ENCODE measurements at regions not wholly inside any gene's neighbourhood (a gene's known extent, or its start where the extent isn't known, plus 50 kb on each side); places are given as distances from the start of the nearest gene placed in this dataset.

DNA sequence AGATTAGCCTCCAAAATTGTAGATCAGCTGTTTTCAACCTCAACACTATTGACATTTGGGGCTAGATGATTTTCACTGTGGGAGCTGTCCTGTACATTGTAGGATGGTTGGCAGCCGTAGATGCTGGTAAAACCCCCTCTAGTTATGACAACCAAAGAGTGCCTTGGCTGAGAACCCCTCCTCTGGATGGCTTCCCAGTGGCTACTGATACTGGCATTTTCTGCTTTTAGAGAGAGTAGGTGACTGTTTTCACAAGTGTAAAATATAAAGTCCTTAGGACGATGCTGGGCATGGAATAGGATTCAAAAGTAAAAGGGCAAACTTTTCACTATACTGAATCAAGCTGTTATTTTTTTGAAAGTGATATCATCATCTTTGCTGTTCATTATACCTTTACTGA is 1048.8 kb upstream of the EEF2KMT start:
- no TSS peak for BruUV-seq (replicated peaks)

More for the DNA sequence above, 1048.8 kb upstream of the EEF2KMT start:
- Histone ChIP-seq H2AFZ (replicated peaks; ENCODE audit: low read length, poor library complexity) (no peak overlapping the region), H3K4me3 (ENCODE audit: insufficient read depth, low read depth, low read length) (no peak overlapping the region), H3K14ac (replicated peaks; ENCODE audit: low read depth, low read length) (no peak overlapping the region), H3K9me1 (ENCODE audit: insufficient read depth, low read length) (no peaks in the 10 kb centered on the region), H3K4ac (ENCODE audit: low read depth, low read length) (no peak overlapping the region), H3K27me3 (ENCODE audit: control insufficient read depth, insufficient read depth, low read length) (no peaks in the 10 kb centered on the region), H3K4me1 (ENCODE audit: control insufficient read depth, insufficient read depth, low read length) (no peaks in the 10 kb centered on the region), H3K36me3 (ENCODE audit: control insufficient read depth, insufficient read depth, low read length) (no peaks in the 10 kb centered on the region), H2BK20ac (ENCODE audit: low read depth, low read length) (no peak overlapping the region), H2BK5ac (ENCODE audit: low read depth, low read length, poor library complexity, severe bottlenecking) (no peak overlapping the region), H2AK9ac (replicated peaks; ENCODE audit: low read depth, low read length, poor library complexity) (no peak overlapping the region), H3K18ac (ENCODE audit: low read depth, low read length) (no peak overlapping the region), H3K9me3 (ENCODE audit: control insufficient read depth, insufficient read depth, low read length) (peaks cover 9% of the 10 kb centered on the region), H4K20me1 (ENCODE audit: insufficient read depth, low read length) (no peaks in the 10 kb centered on the region), H4K5ac (ENCODE audit: low read depth, low read length) (no peak overlapping the region), H3K9ac (ENCODE audit: low read depth, low read length) (no peak overlapping the region), H2BK15ac (ENCODE audit: low read depth, low read length) (no peak overlapping the region), H3K56ac (ENCODE audit: extremely low read depth, insufficient read depth, low read length) (no peak overlapping the region), H4K91ac (ENCODE audit: insufficient read depth, low read depth, low read length) (no peak overlapping the region), H3K27ac (ENCODE audit: insufficient read depth, low read length) (no peak overlapping the region), H4K8ac (ENCODE audit: low read depth in 2 of 2, low read length in 2 of 2) (no peak overlapping the region), H3K79me1 (ENCODE audit: low read depth in 1 of 2, low read length in 2 of 2) (no peaks in the 10 kb centered on the region), H3K23ac (ENCODE audit: low read depth, low read length) (no peak overlapping the region), H2AK5ac (ENCODE audit: low read depth, low read length) (no peak overlapping the region), H3K4me2 (ENCODE audit: low read depth, low read length) (no peak overlapping the region), H2BK120ac (ENCODE audit: low read depth, low read length) (no peak overlapping the region)
- intact Hi-C loops (cut with micrococcal nuclease) (no loop called here), dilution Hi-C loops (cut with HindIII; ENCODE audit: low sequenced_read_pairs, unreplicated experiment) (no loop called here), in situ Hi-C loops (cut with MboI; ENCODE audit: low sequenced_read_pairs) (no loop called here)
- no peak for DNase-seq
- POLR2A ChIA-PET (ENCODE audit: unreplicated experiment) = interaction anchor here (0.6 kb wide), 1 partner anchor 846 kb away, joined by 3 read pairs; no protein-coding TSS in a partner anchor
- CTCF ChIA-PET = no interaction called here
- ATAC-seq (ENCODE audit: low read depth) = no peak
- TF ChIP-seq ELK1 (IDR thresholded peaks at IDR 0.05; ENCODE audit: borderline replicate concordance, low read depth, low read length) = no peak
- no peak for TF ChIP-seq CHD1 (IDR thresholded peaks at IDR 0.05; ENCODE audit: low read depth, low read length)
- no peak for TF ChIP-seq MAFK (IDR thresholded peaks at IDR 0.05; ENCODE audit: low read depth, low read length)
- TF ChIP-seq RCOR1 (IDR thresholded peaks at IDR 0.05; ENCODE audit: insufficient replicate concordance, low read length) = no peak
- no peak for TF ChIP-seq FOS (IDR thresholded peaks at IDR 0.05; ENCODE audit: low read depth, low read length)
- TF ChIP-seq NFE2L2 (IDR thresholded peaks at IDR 0.05; ENCODE audit: low read depth, low read length) = no peak
- TF ChIP-seq SMC3 (IDR thresholded peaks at IDR 0.05; ENCODE audit: low read depth, low read length) = no peak
- no peak for TF ChIP-seq RAD21 (IDR thresholded peaks at IDR 0.05; ENCODE audit: low read length)
- TF ChIP-seq MXI1 (IDR thresholded peaks at IDR 0.05; ENCODE audit: borderline replicate concordance, low read depth, low read length) = no peak
- TF ChIP-seq POLR2A (IDR thresholded peaks at IDR 0.05; ENCODE audit: low read depth, low read length) = no peak
- WGBS, 2 experiments (ENCODE audit: extremely low coverage in 2 of 2, insufficient read length in 1 of 2) = no CpG with 5 or more reads among the region's 2 CpGs
